Fibroblast of villous mesenchyme (primary cell): ENCODE measurements at regions not wholly inside any gene's neighbourhood (a gene's known extent, or its start where the extent isn't known, plus 50 kb on each side); places are given as distances from the start of the nearest gene placed in this dataset.
"Not testable (repeated sequence)": the region's sequence is repeated elsewhere in the genome, so short reads cannot be mapped to it uniquely, and the experiment has no call there.

Experiments used
- DNase-seq: peaks from one replicate; pipeline ENCODE4 v3.0.0-alpha.2; 2010; ENCODE audit warnings: low read depth
- H3K4me3 ChIP-seq: 2 replicates; pipeline ENCODE4 v1.5.1; 2011; ENCODE audit warnings: low read depth, mild to moderate bottlenecking, low read length
- TF ChIP-seq, protein P1 (sequence below): IDR thresholded peaks from 2 replicates; pipeline ENCODE4 v1.5.1; 2012; ENCODE audit warnings: low read depth, mild to moderate bottlenecking, low read length; ENCODE audit not compliant: insufficient read depth

DNA sequence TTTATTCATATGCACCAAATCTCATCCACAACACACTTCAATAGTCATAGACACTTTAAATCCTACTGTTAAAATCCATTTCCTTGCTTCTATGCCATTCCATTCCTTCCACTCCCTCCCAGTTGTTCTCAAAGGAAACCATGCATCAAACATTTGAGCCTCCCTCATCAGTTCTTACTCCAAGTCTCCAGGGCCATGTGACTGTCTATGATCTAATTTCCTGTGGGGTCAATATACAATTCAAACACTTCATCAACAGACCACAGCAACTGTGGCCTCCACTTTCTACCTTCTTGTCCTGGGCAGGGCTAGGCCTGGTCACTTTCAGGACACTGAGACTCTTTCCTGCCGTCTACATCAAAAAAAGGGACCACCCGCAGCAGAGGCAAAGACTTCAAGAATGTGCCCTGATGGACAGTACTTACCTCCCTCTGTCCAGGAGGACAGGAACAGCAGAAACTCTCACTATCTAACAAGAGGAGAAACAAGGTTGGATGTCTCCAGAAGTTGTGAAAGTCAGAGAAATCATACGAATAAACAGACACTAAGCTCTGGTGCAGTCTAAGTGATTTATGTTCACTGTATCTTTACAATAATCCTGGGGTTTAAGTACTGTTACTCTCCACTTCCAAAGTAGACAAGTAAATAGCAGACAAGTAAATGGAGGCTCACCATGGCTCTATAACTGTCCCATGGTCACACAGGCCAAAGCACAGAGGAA lies 160.2 kb downstream of the QRSL1 start:
- no peak overlapping the region for H3K4me3 ChIP-seq
- peak; percentile 61 for DNase-seq
- TF ChIP-seq, protein P1, sequence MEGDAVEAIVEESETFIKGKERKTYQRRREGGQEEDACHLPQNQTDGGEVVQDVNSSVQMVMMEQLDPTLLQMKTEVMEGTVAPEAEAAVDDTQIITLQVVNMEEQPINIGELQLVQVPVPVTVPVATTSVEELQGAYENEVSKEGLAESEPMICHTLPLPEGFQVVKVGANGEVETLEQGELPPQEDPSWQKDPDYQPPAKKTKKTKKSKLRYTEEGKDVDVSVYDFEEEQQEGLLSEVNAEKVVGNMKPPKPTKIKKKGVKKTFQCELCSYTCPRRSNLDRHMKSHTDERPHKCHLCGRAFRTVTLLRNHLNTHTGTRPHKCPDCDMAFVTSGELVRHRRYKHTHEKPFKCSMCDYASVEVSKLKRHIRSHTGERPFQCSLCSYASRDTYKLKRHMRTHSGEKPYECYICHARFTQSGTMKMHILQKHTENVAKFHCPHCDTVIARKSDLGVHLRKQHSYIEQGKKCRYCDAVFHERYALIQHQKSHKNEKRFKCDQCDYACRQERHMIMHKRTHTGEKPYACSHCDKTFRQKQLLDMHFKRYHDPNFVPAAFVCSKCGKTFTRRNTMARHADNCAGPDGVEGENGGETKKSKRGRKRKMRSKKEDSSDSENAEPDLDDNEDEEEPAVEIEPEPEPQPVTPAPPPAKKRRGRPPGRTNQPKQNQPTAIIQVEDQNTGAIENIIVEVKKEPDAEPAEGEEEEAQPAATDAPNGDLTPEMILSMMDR, result no peak

DNA sequence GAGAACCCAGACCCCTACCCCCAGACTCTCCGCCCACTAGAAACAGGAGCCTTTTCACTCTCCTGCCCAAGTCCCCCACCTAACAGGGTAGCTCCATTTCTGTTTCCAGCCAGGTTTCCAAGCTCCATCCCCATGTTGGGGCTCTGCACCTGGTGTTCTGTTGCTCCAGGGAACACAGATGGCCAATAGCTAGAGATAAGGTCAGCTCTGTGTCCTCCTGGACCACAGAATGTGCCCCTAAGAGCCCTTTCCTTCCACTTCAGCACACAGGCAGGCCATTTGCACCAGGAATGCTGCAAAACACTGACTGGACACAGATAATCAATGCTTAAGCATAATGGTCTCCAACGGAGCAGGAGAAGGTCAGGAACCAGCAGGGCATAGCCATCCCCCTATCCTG lies 159.4 kb downstream of the QRSL1 start:
- DNase-seq, result no peak
- TF ChIP-seq, protein P1, result no peak
- no peak overlapping the region for H3K4me3 ChIP-seq

DNA sequence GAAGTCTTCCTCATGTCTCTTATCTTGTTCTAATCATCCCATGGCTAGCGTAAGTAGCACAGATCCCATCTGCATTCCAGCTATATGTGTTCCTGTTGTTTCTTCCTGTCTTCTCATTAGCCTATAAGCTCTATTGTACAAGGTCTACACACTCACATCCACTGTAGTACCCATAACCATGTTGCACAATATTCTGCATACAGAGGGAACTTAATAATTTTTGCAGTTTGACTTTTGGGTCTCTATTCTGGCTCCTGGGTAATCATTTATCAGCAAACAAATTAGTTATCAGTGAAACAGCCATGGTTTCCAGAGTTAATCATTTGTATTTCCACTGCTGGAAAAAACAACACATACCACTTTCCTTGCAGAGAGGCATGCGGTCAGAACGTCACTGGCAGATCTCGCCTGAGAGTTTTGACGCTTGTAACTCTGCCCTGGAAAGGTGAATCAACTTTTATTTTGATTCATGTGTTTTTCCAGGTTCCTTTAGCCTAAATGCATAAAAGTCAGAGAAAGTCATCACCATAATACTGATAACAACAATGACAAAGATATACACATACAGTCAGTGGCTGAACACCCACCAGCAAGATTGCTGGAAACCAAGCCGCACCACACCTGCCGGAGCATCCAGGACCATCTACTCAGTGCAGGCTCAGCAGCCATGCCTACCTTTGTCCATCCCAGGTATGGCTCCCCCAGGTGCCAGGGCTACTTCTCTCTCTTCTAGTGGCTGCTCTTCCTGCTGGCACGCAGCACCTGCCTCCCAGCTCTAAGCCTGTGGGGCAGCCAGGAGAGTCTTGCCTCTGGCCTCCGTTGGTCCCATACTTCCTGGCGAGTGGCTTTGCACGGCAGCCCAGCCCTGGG lies 158.2 kb downstream of the QRSL1 start:
- TF ChIP-seq, protein P1, result no peak

DNA sequence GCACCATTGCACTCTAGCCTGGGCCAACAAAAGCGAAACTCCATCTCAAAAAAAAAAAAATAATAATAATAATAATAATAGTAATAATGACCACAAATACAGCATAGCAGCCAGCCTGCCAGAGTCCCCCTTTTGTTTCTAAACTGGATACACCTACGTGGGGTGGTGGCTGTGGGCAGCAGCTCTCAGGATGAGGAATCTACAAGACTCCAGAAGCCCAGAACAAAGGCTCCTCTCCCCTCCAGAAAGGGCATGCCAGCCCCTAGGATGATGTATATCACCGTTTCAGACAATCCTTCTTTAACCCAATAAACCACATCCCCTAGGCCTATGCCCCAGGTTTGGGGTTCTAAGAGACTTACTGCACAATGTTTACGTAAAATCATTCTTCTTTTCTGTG lies 155.9 kb downstream of the QRSL1 start:
- no peak for DNase-seq
- TF ChIP-seq, protein P1, result no peak

More for the DNA sequence above, 158.2 kb downstream of the QRSL1 start:
- DNase-seq, result no peak
- no peak overlapping the region for H3K4me3 ChIP-seq

DNA sequence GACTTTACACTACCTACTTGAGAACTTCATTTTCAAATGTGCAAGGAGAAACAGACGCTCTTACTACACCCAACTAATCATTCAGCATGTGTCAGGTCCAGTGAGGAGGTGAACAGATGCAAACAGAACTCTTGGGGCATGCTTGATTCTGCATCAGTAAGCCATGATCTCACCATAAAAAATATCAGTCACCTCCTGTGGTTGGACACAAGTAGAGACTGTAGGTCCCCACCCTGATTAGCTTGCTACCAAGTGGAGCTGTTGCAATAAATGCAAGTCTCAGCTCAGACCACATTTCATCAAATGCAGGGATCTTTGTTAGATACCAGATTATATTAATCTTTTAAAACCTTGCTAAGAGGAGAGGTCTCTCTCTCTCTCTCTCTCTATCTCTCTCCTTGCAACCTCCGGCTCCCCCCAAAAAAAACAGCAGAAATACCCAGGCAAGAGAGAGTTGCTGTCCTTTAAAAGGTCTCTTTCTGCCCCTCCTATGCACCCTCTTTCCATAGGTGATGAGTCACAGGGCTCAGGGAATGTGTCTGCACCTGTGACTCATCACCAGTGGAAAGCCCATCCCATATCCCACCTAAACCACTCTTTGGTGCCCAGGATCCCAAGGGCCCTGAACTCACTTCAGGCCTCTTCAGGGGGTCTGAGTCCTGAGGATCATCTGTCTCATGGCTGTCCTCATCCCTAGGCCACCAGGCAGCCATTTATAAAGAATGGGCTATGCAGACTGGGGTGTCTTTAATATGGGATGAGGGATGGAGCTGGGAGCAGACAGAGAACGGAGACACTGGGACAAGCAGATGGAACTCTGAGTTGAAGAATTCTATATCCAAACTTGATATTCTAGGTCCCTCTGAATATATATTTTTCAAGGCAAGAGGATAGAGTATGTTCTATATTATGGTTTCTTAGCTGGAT lies 154.5 kb downstream of the QRSL1 start:
- no peak overlapping the region for H3K4me3 ChIP-seq
- DNase-seq, result no peak
- TF ChIP-seq, protein P1, result no peak

More for the DNA sequence above, 155.9 kb downstream of the QRSL1 start:
- H3K4me3 ChIP-seq, result no peak overlapping the region

DNA sequence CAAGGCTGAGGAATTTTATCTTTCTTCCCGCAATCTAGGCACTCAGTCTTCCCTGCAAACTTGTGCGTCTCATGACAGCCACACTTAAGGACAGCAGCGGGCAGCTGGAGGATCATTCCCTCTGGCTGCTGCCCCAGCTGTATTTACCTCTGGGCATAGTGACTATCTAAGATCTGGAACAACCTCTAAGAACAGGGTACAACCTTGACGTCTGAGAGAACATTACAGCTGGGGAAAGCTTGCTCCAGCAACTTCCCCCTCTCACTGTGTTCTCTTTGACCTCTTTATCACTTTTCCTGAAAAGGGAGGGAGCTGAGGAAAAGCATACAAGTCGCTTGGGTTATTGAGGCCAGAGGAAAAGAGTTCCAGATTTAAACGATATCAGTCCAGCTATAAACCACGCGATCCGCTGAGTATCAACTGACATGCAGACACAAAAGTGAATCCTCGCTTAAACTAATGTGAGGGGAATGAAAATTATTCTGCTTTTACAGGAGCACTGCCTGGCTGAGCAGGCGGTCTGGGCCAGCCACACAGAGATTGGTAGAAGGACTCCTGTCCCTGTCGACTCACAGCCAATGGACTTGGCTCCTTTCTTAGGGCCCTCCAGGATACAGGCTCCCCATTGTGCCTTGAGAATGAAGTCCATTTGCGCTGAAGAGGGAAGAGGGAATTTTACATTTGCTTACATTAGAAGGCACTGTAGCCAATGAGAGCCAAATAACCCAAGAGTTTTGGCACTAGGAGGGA lies 153.3 kb downstream of the QRSL1 start:
- no peak overlapping the region for H3K4me3 ChIP-seq
- DNase-seq, result peak; percentile 50
- TF ChIP-seq, protein P1, result no peak

DNA sequence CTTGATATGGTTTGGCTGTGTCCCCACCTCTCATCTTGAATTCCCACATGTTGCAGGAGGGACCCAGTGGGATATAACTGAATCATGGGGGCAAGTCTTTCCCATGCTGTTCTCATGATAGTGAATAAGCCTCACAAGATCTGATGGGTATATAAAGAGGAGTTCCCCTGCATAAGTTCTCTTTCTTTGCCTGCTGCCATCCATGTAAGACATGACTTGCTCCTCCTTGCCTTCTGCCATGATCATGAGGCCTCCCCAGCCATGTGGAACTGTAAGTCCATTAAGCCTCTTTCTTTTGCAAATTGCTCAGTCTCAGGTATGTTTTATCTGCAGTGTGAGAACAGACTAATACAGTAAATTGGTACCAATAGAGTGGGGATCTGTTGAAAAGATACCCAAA lies 150.2 kb downstream of the QRSL1 start:
- DNase-seq, H3K4me3 ChIP-seq: not testable (repeated sequence)
